Breast epithelium (tissue), 3 donors: ENCODE measurements at regions not wholly inside any gene's neighbourhood (a gene's known extent, or its start where the extent isn't known, plus 50 kb on each side); places are given as distances from the start of the nearest gene placed in this dataset.

Experiments used
- CTCF ChIP-seq, 3 donors: fragments of 450-650 bp; IDR thresholded peaks; one replicate each; pipeline ENCODE4 v1.5.1; 2016 to 2017; ENCODE audit warnings: antibody characterized with exemption in 3 of 3, mild to moderate bottlenecking in 3 of 3, moderate library complexity in 3 of 3
- POLR2A ChIP-seq: fragments of 450-650 bp; IDR thresholded peaks from one replicate; pipeline ENCODE4 v1.6.1; 2016; ENCODE audit warnings: antibody characterized with exemption, mild to moderate bottlenecking, moderate library complexity
- POLR2AphosphoS5 ChIP-seq, 3 donors: sonication (generic); formaldehyde crosslinking; IDR thresholded peaks; one replicate each; pipeline ENCODE4 v1.6.1; 2017; ENCODE audit warnings: antibody characterized with exemption in 3 of 3

- peak; percentile 26 to 75 (median 74) for TF ChIP-seq CTCF (IDR thresholded peaks at IDR 0.05)
- TF ChIP-seq POLR2AphosphoS5 (IDR thresholded peaks at IDR 0.05): no peak
- TF ChIP-seq POLR2A: no peak
Observed at GRCh38 chr4:159487284-159487747, 384.4 kb downstream of the RAPGEF2 start.
